Body of pancreas (tissue), 4 donors: ENCODE measurements at regions not wholly inside any gene's neighbourhood (a gene's known extent, or its start where the extent isn't known, plus 50 kb on each side); places are given as distances from the start of the nearest gene placed in this dataset.

Source experiments
- CTCF ChIP-seq, 7 experiments: fragments of 450-650 bp in 4 of 7; fragments of 200-600 bp in 3 of 7; sonication (generic) in 3 of 7; IDR thresholded peaks; one replicate each; pipeline ENCODE4 v1.5.1; 2016 to 2019; ENCODE audit warnings: antibody characterized with exemption in 7 of 7
- POLR2A ChIP-seq, 3 donors: fragments of 450-650 bp; IDR thresholded peaks; one replicate each; pipeline ENCODE4 v1.6.1; 2016; ENCODE audit warnings: antibody characterized with exemption in 3 of 3, mild to moderate bottlenecking in 2 of 3

DNA sequence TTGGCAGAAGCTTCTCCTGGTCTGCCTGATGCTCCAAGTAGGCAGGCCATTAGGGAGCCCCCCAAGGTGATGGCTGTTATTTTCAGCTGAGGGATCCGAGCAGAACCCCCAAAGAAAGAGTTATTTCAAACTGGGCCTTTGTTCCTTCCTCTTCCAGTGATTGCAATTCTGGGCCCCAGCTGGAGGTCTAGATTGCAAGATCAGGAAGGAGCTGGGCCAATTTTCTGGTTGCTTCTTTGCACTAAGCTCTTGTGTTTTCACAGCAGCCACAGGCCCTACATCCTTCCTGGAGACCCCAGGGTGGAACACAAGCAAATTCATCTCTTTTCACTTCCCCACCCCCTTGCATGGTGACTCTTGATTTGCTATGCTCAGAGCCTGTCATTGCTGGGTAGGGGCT, 215.0 kb downstream of the SEMA6A start:
- no peak for TF ChIP-seq CTCF (IDR thresholded peaks at IDR 0.05)
- TF ChIP-seq POLR2A (IDR thresholded peaks at IDR 0.05) = no peak
